NB4 (cell line): ENCODE measurements at regions not wholly inside any gene's neighbourhood (a gene's known extent, or its start where the extent isn't known, plus 50 kb on each side); places are given as distances from the start of the nearest gene placed in this dataset.

Experiments
- CTCF ChIP-seq: IDR thresholded peaks from one replicate; pipeline ENCODE4 v1.5.1; 2012; ENCODE audit warnings: low read depth, low read length
- MAX ChIP-seq: IDR thresholded peaks from 2 replicates; pipeline ENCODE4 v1.6.1; 2011; ENCODE audit warnings: low read depth, low read length
- MYC ChIP-seq: IDR thresholded peaks from 2 replicates; pipeline ENCODE4 v1.6.1; 2011; ENCODE audit warnings: low read depth, low read length
- POLR2A ChIP-seq: IDR thresholded peaks from 2 replicates; pipeline ENCODE4 v1.6.1; 2011; ENCODE audit warnings: mild to moderate bottlenecking; ENCODE audit not compliant: insufficient read length; ENCODE audit errors: extremely low read depth

DNA sequence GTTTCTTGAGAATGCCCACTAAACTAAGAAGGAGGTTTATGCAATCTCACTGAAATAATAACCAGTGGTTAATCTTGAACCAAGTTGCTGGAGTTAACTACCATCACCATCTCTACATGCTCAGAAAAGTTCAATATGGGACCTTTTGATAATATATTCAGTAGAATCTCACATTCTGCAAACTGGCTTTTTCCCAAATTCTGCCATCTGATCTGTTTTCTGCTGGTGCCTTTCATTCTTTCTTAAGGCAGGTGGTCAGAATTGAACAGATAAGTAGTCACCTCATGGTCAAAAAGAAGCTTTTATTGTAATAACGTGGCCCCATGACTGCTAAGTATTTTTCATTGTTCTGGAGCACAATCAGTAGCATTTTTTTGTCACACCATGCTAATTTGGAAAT is 229.0 kb upstream of the GK2 start:
- TF ChIP-seq CTCF (no peak), POLR2A (no peak), MAX (no peak), MYC (no peak)
